IMR-90 (cell line): ENCODE measurements at regions not wholly inside any gene's neighbourhood (a gene's known extent, or its start where the extent isn't known, plus 50 kb on each side); places are given as distances from the start of the nearest gene placed in this dataset.

Source experiments
- ATAC-seq: fragments of 200-7000 bp; cut with Tn5 transposase; 2 replicates; pipeline ENCODE4 v1.9.1; 2020; ENCODE audit warnings: low read depth, mild to moderate bottlenecking, moderate library complexity
- BruUV-seq: library from RNA; stranded (reverse); fragments of 400-500 nt; replicated peaks from 2 replicates; lab custom pipeline; 2021; lab: Mats Ljungman, UMichigan
- CTCF ChIA-PET: fragments of 300-600 bp; formaldehyde crosslinking; extraction: SDS; loops from one replicate; lab custom pipeline; 2021; ENCODE audit warnings: antibody characterized with exemption; lab: Yijun Ruan, JAX
- POLR2A ChIA-PET: fragments of 300-600 bp; sonication (Branson Sonifier 250); formaldehyde crosslinking; loops from one replicate; lab custom pipeline; 2022; ENCODE audit warnings: antibody characterized with exemption; ENCODE audit not compliant: unreplicated experiment; lab: Charles Lee
- DNase-seq: peaks from one replicate; pipeline ENCODE4 v3.0.0; 2013
- H2AFZ ChIP-seq: replicated peaks from 2 replicates; pipeline ENCODE3; 2013; ENCODE audit warnings: low read length, mild to moderate bottlenecking; ENCODE audit not compliant: poor library complexity
- H2AK5ac ChIP-seq: 2 replicates; pipeline ENCODE4 v1.6.1; 2013; ENCODE audit warnings: low read depth, low read length, inconsistent platforms
- H2AK9ac ChIP-seq: replicated peaks from 2 replicates; pipeline ENCODE3; 2013; ENCODE audit warnings: mild to moderate bottlenecking, low read depth, low read length, moderate library complexity; ENCODE audit not compliant: poor library complexity
- H2BK120ac ChIP-seq: 2 replicates; pipeline ENCODE4 v1.6.1; 2013; ENCODE audit warnings: low read depth, low read length, inconsistent platforms
- H2BK15ac ChIP-seq: 3 replicates; pipeline ENCODE4 v1.6.1; 2013; ENCODE audit warnings: low read depth, low read length, inconsistent platforms
- H2BK20ac ChIP-seq: 2 replicates; pipeline ENCODE4 v1.6.1; 2013; ENCODE audit warnings: low read depth, mild to moderate bottlenecking, inconsistent platforms, low read length, moderate library complexity
- H2BK5ac ChIP-seq: 2 replicates; pipeline ENCODE4 v1.6.1; 2013; ENCODE audit warnings: mild to moderate bottlenecking, low read depth, low read length, inconsistent platforms; ENCODE audit not compliant: poor library complexity, severe bottlenecking
- H3K14ac ChIP-seq: replicated peaks from 2 replicates; pipeline ENCODE4 v1.6.1; 2013; ENCODE audit warnings: low read depth, low read length, inconsistent platforms
- H3K18ac ChIP-seq: 2 replicates; pipeline ENCODE4 v1.6.1; 2013; ENCODE audit warnings: low read depth, low read length, control low read depth
- H3K23ac ChIP-seq: 2 replicates; pipeline ENCODE4 v1.6.1; 2013; ENCODE audit warnings: low read depth, low read length, inconsistent platforms
- H3K27ac ChIP-seq: 2 replicates; pipeline ENCODE4 v1.5.1; 2013; ENCODE audit warnings: mild to moderate bottlenecking, control low read depth, low read length; ENCODE audit not compliant: insufficient read depth
- H3K27me3 ChIP-seq: 2 replicates; pipeline ENCODE4 v1.6.1; 2013; ENCODE audit warnings: low read length; ENCODE audit not compliant: control insufficient read depth, insufficient read depth
- H3K36me3 ChIP-seq: 2 replicates; pipeline ENCODE4 v1.6.1; 2013; ENCODE audit warnings: low read length, mixed read lengths; ENCODE audit not compliant: control insufficient read depth, insufficient read depth
- H3K4ac ChIP-seq: 2 replicates; pipeline ENCODE4 v1.6.1; 2013; ENCODE audit warnings: low read depth, low read length, inconsistent platforms
- H3K4me1 ChIP-seq: 2 replicates; pipeline ENCODE4 v1.6.1; 2013; ENCODE audit warnings: low read length, mixed read lengths; ENCODE audit not compliant: control insufficient read depth, insufficient read depth
- H3K4me2 ChIP-seq: 2 replicates; pipeline ENCODE4 v1.6.1; 2013; ENCODE audit warnings: low read depth, mild to moderate bottlenecking, control low read depth, low read length, moderate library complexity
- H3K4me3 ChIP-seq: 2 replicates; pipeline ENCODE4 v1.5.1; 2013; ENCODE audit warnings: low read depth, mild to moderate bottlenecking, control low read depth, low read length, moderate library complexity; ENCODE audit not compliant: insufficient read depth
- H3K56ac ChIP-seq: 2 replicates; pipeline ENCODE4 v1.6.1; 2013; ENCODE audit warnings: low read length, inconsistent platforms; ENCODE audit not compliant: insufficient read depth; ENCODE audit errors: extremely low read depth
- H3K79me1 ChIP-seq, 2 experiments: 2 replicates each; pipeline ENCODE4 v1.6.1; 2013; ENCODE audit warnings: low read length in 2 of 2, inconsistent platforms in 1 of 2, low read depth in 1 of 2
- H3K9ac ChIP-seq: 2 replicates; pipeline ENCODE4 v1.6.1; 2013; ENCODE audit warnings: low read depth, low read length, control low read depth
- H3K9me1 ChIP-seq: 2 replicates; pipeline ENCODE4 v1.6.1; 2013; ENCODE audit warnings: low read length, inconsistent platforms; ENCODE audit not compliant: insufficient read depth
- H3K9me3 ChIP-seq: 2 replicates; pipeline ENCODE4 v1.6.1; 2013; ENCODE audit warnings: low read length; ENCODE audit not compliant: control insufficient read depth, insufficient read depth
- H4K20me1 ChIP-seq: 2 replicates; pipeline ENCODE4 v1.6.1; 2013; ENCODE audit warnings: low read length, inconsistent platforms; ENCODE audit not compliant: insufficient read depth
- H4K5ac ChIP-seq: 2 replicates; pipeline ENCODE4 v1.6.1; 2013; ENCODE audit warnings: mild to moderate bottlenecking, low read depth, low read length, control low read depth
- H4K8ac ChIP-seq, 2 experiments: 2 replicates each; pipeline ENCODE4 v1.6.1; 2013; ENCODE audit warnings: low read depth in 2 of 2, low read length in 2 of 2, control low read depth in 1 of 2, inconsistent platforms in 1 of 2
- H4K91ac ChIP-seq: 2 replicates; pipeline ENCODE4 v1.6.1; 2013; ENCODE audit warnings: low read depth, low read length, inconsistent platforms; ENCODE audit not compliant: insufficient read depth
- BHLHE40 ChIP-seq: fragments of 150-350 bp; IDR thresholded peaks from 2 replicates; pipeline ENCODE4 v1.6.1; 2016; ENCODE audit warnings: mild to moderate bottlenecking, low read depth, low read length
- CEBPB ChIP-seq: IDR thresholded peaks from 2 replicates; pipeline ENCODE4 v1.6.1; 2012; ENCODE audit warnings: low read depth, low read length, improper control_type of control experiment
- CHD1 ChIP-seq: IDR thresholded peaks from 2 replicates; pipeline ENCODE4 v1.6.1; 2012; ENCODE audit warnings: low read depth, low read length, improper control_type of control experiment
- ELK1 ChIP-seq: fragments of 150-350 bp; IDR thresholded peaks from 2 replicates; pipeline ENCODE4 v1.6.1; 2016; ENCODE audit warnings: low read depth, mild to moderate bottlenecking, low read length, moderate library complexity, borderline replicate concordance
- FOS ChIP-seq: fragments of 150-350 bp; IDR thresholded peaks from 2 replicates; pipeline ENCODE4 v1.6.1; 2016; ENCODE audit warnings: low read depth, low read length
- MAFK ChIP-seq: IDR thresholded peaks from 2 replicates; pipeline ENCODE4 v1.6.1; 2012; ENCODE audit warnings: low read depth, low read length, improper control_type of control experiment
- MAZ ChIP-seq: IDR thresholded peaks from 2 replicates; pipeline ENCODE4 v1.6.1; 2012; ENCODE audit warnings: low read depth, mild to moderate bottlenecking, low read length, improper control_type of control experiment, moderate library complexity, borderline replicate concordance
- MXI1 ChIP-seq: IDR thresholded peaks from 2 replicates; pipeline ENCODE4 v1.6.1; 2012; ENCODE audit warnings: low read depth, mild to moderate bottlenecking, low read length, moderate library complexity, borderline replicate concordance
- NFE2L2 ChIP-seq: fragments of 150-350 bp; IDR thresholded peaks from 2 replicates; pipeline ENCODE4 v1.6.1; 2016; ENCODE audit warnings: low read depth, mild to moderate bottlenecking, low read length
- POLR2A ChIP-seq: IDR thresholded peaks from 2 replicates; pipeline ENCODE4 v1.6.1; 2012; ENCODE audit warnings: mild to moderate bottlenecking, low read depth, low read length
- RAD21 ChIP-seq: IDR thresholded peaks from 2 replicates; pipeline ENCODE4 v1.6.1; 2012; ENCODE audit warnings: low read length, improper control_type of control experiment
- RCOR1 ChIP-seq: IDR thresholded peaks from 2 replicates; pipeline ENCODE4 v1.6.1; 2012; ENCODE audit warnings: mild to moderate bottlenecking, low read length, improper control_type of control experiment; ENCODE audit not compliant: insufficient replicate concordance
- SMC3 ChIP-seq: fragments of 150-350 bp; IDR thresholded peaks from 2 replicates; pipeline ENCODE4 v1.6.1; 2016; ENCODE audit warnings: low read depth, mild to moderate bottlenecking, antibody characterized with exemption, low read length, moderate library complexity
- USF2 ChIP-seq: fragments of 150-350 bp; IDR thresholded peaks from 2 replicates; pipeline ENCODE4 v1.6.1; 2017; ENCODE audit warnings: mild to moderate bottlenecking, antibody characterized with exemption, low read length, low read depth
- WGBS, 2 experiments: methylation state at CpG; one replicate each; pipeline versions ENCODE4 v1.1.5 to v1.1.7; 2013; ENCODE audit warnings: missing lambda C conversion rate in 2 of 2; ENCODE audit not compliant: insufficient read length in 1 of 2; ENCODE audit errors: extremely low coverage in 2 of 2; 5-methylcytosine and 5-hydroxymethylcytosine counted together
- dilution Hi-C: fragments of 300-500 bp; cut with HindIII; formaldehyde crosslinking; loops from one replicate; pipeline ENCODE4 v1.14.3; 2018; ENCODE audit warnings: low sequenced_read_pairs; ENCODE audit not compliant: unreplicated experiment
- in situ Hi-C: fragments of 300-500 bp; cut with MboI; formaldehyde crosslinking; loops from 3 replicates; pipeline ENCODE4 v1.14.3; 2019; ENCODE audit warnings: low sequenced_read_pairs, inconsistent platforms, mixed read lengths
- intact Hi-C: fragments of 100-400 bp; cut with micrococcal nuclease; formaldehyde crosslinking; loops from 2 replicates; pipeline ENCODE4 v1.10.0; 2022

GRCh38 chr6:115630424-115631024, 430.2 kb downstream of the FRK start:
- Histone ChIP-seq H4K5ac (no peak overlapping the region), H3K4me1 (no peaks in the 10 kb centered on the region), H3K27me3 (no peaks in the 10 kb centered on the region), H3K9me3 (no peaks in the 10 kb centered on the region), H3K4me3 (no peak overlapping the region), H3K56ac (no peak overlapping the region), H2BK5ac (no peak overlapping the region), H2BK15ac (no peak overlapping the region), H3K18ac (no peak overlapping the region), H3K4me2 (no peak overlapping the region), H2BK120ac (no peak overlapping the region), H3K14ac (no peak overlapping the region), H3K9ac (no peak overlapping the region), H3K79me1 (no peaks in the 10 kb centered on the region), H3K4ac (no peak overlapping the region), H4K20me1 (no peaks in the 10 kb centered on the region), H2AK5ac (no peak overlapping the region), H4K91ac (no peak overlapping the region), H2AFZ (no peak overlapping the region), H3K23ac (no peak overlapping the region), H3K27ac (no peak overlapping the region), H2BK20ac (no peak overlapping the region), H3K9me1 (no peaks in the 10 kb centered on the region), H3K36me3 (no peaks in the 10 kb centered on the region), H2AK9ac (no peak overlapping the region), H4K8ac (no peak overlapping the region)
- no CpG with 5 or more reads among the region's 4 CpGs for WGBS, 2 experiments
- DNase-seq = no peak
- no TSS peak for BruUV-seq
- in situ Hi-C loops = no loop called here
- no peak for ATAC-seq
- intact Hi-C loops = no loop called here
- dilution Hi-C loops = no loop called here
- TF ChIP-seq MAZ (no peak), CHD1 (no peak), RCOR1 (no peak), MAFK (no peak), BHLHE40 (no peak), POLR2A (no peak), ELK1 (no peak), FOS (no peak), USF2 (no peak), RAD21 (no peak), NFE2L2 (no peak), SMC3 (no peak), MXI1 (no peak), CEBPB (no peak)
- POLR2A ChIA-PET = no interaction called here
- CTCF ChIA-PET = interaction anchor here (0.6 to 0.9 kb wide), 2 partner anchors 13 to 1033 kb away, joined by 3 to 5 read pairs; no protein-coding TSS in a partner anchor
